ENCODE measurements at regions not wholly inside any gene's neighbourhood (a gene's known extent, or its start where the extent isn't known, plus 50 kb on each side); places are given as distances from the start of the nearest gene placed in this dataset.

GRCh38 chr7:149552799-149553198 is 55.2 kb upstream of the ZNF746 start:
- Histone ChIP-seq H3K9ac (ENCODE audit: low read depth in 2 of 2, low read length in 2 of 2) (no peak overlapping the region), H3K36me3 (no peaks in the 10 kb centered on the region), H3K4me1 (no peaks in the 10 kb centered on the region), H3K9me3 (no peaks in the 10 kb centered on the region), H3K27me3 (no peaks in the 10 kb centered on the region), H3K4me3 (no peak overlapping the region), H3K27ac (no peak overlapping the region)
- TF ChIP-seq, protein P1, sequence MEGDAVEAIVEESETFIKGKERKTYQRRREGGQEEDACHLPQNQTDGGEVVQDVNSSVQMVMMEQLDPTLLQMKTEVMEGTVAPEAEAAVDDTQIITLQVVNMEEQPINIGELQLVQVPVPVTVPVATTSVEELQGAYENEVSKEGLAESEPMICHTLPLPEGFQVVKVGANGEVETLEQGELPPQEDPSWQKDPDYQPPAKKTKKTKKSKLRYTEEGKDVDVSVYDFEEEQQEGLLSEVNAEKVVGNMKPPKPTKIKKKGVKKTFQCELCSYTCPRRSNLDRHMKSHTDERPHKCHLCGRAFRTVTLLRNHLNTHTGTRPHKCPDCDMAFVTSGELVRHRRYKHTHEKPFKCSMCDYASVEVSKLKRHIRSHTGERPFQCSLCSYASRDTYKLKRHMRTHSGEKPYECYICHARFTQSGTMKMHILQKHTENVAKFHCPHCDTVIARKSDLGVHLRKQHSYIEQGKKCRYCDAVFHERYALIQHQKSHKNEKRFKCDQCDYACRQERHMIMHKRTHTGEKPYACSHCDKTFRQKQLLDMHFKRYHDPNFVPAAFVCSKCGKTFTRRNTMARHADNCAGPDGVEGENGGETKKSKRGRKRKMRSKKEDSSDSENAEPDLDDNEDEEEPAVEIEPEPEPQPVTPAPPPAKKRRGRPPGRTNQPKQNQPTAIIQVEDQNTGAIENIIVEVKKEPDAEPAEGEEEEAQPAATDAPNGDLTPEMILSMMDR (IDR thresholded peaks at IDR 0.05), result no peak
- intact Hi-C loops (cut with DNase I), result no loop called here
- no peak for DNase-seq

Data from colonic mucosa (tissue), 4 donors.